DMS153 treated with DMSO at 0.1 percent for 48 hours (cell line): ENCODE measurements at regions not wholly inside any gene's neighbourhood (a gene's known extent, or its start where the extent isn't known, plus 50 kb on each side); places are given as distances from the start of the nearest gene placed in this dataset.

Experiments used
- DNase-seq: peaks from one replicate; lab custom pipeline; 2025; ENCODE audit not compliant: unreplicated experiment; lab: John Stamatoyannopoulos, UW

GRCh38 chr2:211061612-211062296, 505.4 kb downstream of the CPS1 start:
- no peak for DNase-seq

GRCh38 chr2:211062297-211062612, 505.9 kb downstream of the CPS1 start:
- DNase-seq = no peak

- no peak for DNase-seq
Observed at GRCh38 chr2:211067029-211067428, 510.6 kb downstream of the CPS1 start.

GRCh38 chr2:211068108-211068780, 511.8 kb downstream of the CPS1 start:
- no peak for DNase-seq

- DNase-seq = no peak
Observed at GRCh38 chr2:211070547-211070946, 514.1 kb downstream of the CPS1 start.

- DNase-seq = no peak
Observed at GRCh38 chr2:211077216-211077767, 520.9 kb downstream of the CPS1 start.

- DNase-seq = no peak
Observed at GRCh38 chr2:211084352-211084751, 528.0 kb downstream of the CPS1 start.

GRCh38 chr2:211085056-211085680, 528.8 kb downstream of the CPS1 start:
- peak; percentile 19 for DNase-seq

- no peak for DNase-seq
Observed at GRCh38 chr2:211086049-211086448, 529.6 kb downstream of the CPS1 start.

GRCh38 chr2:211089127-211089526, 532.7 kb downstream of the CPS1 start:
- DNase-seq = no peak

GRCh38 chr2:211093743-211094303, 537.4 kb downstream of the CPS1 start:
- DNase-seq = no peak

- no peak for DNase-seq
Observed at GRCh38 chr2:211103989-211104388, 547.6 kb downstream of the CPS1 start.

- DNase-seq = no peak
Observed at GRCh38 chr2:211113334-211114175, 557.2 kb downstream of the CPS1 start.

GRCh38 chr2:211114826-211115455, 558.5 kb downstream of the CPS1 start:
- no peak for DNase-seq

- no peak for DNase-seq
Observed at GRCh38 chr2:211117026-211117425, 560.6 kb downstream of the CPS1 start.

GRCh38 chr2:211126256-211126655, 569.9 kb downstream of the CPS1 start:
- no peak for DNase-seq

GRCh38 chr2:211127501-211127900, 571.1 kb downstream of the CPS1 start:
- DNase-seq = no peak

- DNase-seq = no peak
Observed at GRCh38 chr2:211128287-211128686, 571.9 kb downstream of the CPS1 start.

GRCh38 chr2:211129798-211130197, 573.4 kb downstream of the CPS1 start:
- no peak for DNase-seq

GRCh38 chr2:211132046-211132445, 575.6 kb downstream of the CPS1 start:
- DNase-seq = no peak
